Testis (tissue), 2 donors: ENCODE measurements at regions not wholly inside any gene's neighbourhood (a gene's known extent, or its start where the extent isn't known, plus 50 kb on each side); places are given as distances from the start of the nearest gene placed in this dataset.

Source experiments
- CTCF ChIP-seq, 3 experiments: fragments of 450-650 bp in 2 of 3; fragments of 200-600 bp in 1 of 3; sonication (generic) in 1 of 3; IDR thresholded peaks; one replicate each; pipeline ENCODE4 v1.5.1; 2016 to 2019; ENCODE audit warnings: antibody characterized with exemption in 3 of 3, mild to moderate bottlenecking in 2 of 3, moderate library complexity in 1 of 3
- POLR2A ChIP-seq: fragments of 450-650 bp; IDR thresholded peaks from one replicate; pipeline ENCODE4 v1.6.1; 2017; ENCODE audit warnings: antibody characterized with exemption, mild to moderate bottlenecking, moderate library complexity

DNA sequence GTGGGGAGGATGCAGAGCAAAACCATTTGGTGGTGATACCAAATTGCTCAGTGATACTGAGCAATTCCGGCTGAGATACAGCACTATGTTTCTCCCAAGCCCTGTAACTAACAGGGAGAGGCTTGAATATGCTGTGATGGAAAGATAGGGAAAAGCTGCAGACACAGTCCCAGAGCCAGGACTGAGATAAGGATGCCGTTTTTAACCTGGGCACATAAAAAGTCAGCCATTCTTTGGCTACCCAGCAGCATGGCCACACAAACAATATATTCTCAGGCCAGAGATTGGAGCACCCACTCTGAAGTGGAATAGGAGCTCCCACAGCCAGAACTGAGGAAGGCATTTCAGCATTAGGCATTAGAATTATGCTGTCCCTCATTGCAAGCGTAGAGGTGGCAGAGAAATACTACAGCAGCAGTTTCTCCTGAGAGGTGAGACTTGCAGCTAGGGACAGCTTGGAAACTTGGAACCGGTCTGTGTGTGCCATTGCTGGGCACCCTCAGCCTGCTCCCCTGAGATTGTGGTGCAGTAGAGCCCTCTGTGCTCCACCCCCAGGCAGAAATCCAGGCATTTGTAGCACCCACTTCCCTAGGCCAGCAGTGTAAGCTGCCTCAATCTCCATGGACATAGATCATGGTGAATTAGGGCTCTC is 346.5 kb downstream of the TMEM135 start:
- TF ChIP-seq POLR2A, result no peak
- no peak for TF ChIP-seq CTCF (IDR thresholded peaks at IDR 0.05)
